ENCODE measurements at regions not wholly inside any gene's neighbourhood (a gene's known extent, or its start where the extent isn't known, plus 50 kb on each side); places are given as distances from the start of the nearest gene placed in this dataset.

GRCh38 chr3:34364335-34364734 is 565.9 kb downstream of the PDCD6IP start:
- Histone ChIP-seq H3K27me3 (ENCODE audit: insufficient read depth, poor library complexity, severe bottlenecking) (no peaks in the 10 kb centered on the region), H3K27ac (replicated peaks) (no peak overlapping the region), H3K4me3 (replicated peaks; ENCODE audit: insufficient read depth, low read length) (no peak overlapping the region)
- DNase-seq (ENCODE audit: low read depth in 1 of 2, low spot score in 1 of 2), result no peak
- TF ChIP-seq SPI1 (IDR thresholded peaks at IDR 0.05; ENCODE audit: borderline replicate concordance, low read depth) (no peak), POLR2AphosphoS5 (IDR thresholded peaks at IDR 0.05; ENCODE audit: low read depth) (no peak), GABPA (IDR thresholded peaks at IDR 0.05; ENCODE audit: low read depth) (no peak), CTCF (IDR thresholded peaks at IDR 0.05; ENCODE audit: insufficient read depth, low read length) (no peak), REST (IDR thresholded peaks at IDR 0.05; ENCODE audit: insufficient replicate concordance, low read depth) (no peak)

GRCh38 chr3:34365231-34365630 is 566.8 kb downstream of the PDCD6IP start:
- H3K27me3 ChIP-seq (ENCODE audit: insufficient read depth, poor library complexity, severe bottlenecking), result no peaks in the 10 kb centered on the region
- no peak overlapping the region for H3K4me3 ChIP-seq (replicated peaks; ENCODE audit: insufficient read depth, low read length)
- TF ChIP-seq SPI1 (IDR thresholded peaks at IDR 0.05; ENCODE audit: borderline replicate concordance, low read depth) (no peak), GABPA (IDR thresholded peaks at IDR 0.05; ENCODE audit: low read depth) (no peak), CTCF (IDR thresholded peaks at IDR 0.05; ENCODE audit: insufficient read depth, low read length) (no peak), REST (IDR thresholded peaks at IDR 0.05; ENCODE audit: insufficient replicate concordance, low read depth) (no peak), POLR2AphosphoS5 (IDR thresholded peaks at IDR 0.05; ENCODE audit: low read depth) (no peak)
- no peak for DNase-seq (ENCODE audit: low read depth in 1 of 2, low spot score in 1 of 2)
- H3K27ac ChIP-seq (replicated peaks), result no peak overlapping the region

- TF ChIP-seq POLR2AphosphoS5 (IDR thresholded peaks at IDR 0.05; ENCODE audit: low read depth) (no peak), CTCF (IDR thresholded peaks at IDR 0.05; ENCODE audit: insufficient read depth, low read length) (no peak), SPI1 (IDR thresholded peaks at IDR 0.05; ENCODE audit: borderline replicate concordance, low read depth) (no peak), REST (IDR thresholded peaks at IDR 0.05; ENCODE audit: insufficient replicate concordance, low read depth) (no peak), GABPA (IDR thresholded peaks at IDR 0.05; ENCODE audit: low read depth) (no peak)
- Histone ChIP-seq H3K27me3 (ENCODE audit: insufficient read depth, poor library complexity, severe bottlenecking) (no peaks in the 10 kb centered on the region), H3K27ac (replicated peaks) (no peak overlapping the region)
Measured at GRCh38 chr3:34365771-34366170, 567.3 kb downstream of the PDCD6IP start.

More at GRCh38 chr3:34365771-34366170, 567.3 kb downstream of the PDCD6IP start:
- no peak for DNase-seq (ENCODE audit: low read depth in 1 of 2, low spot score in 1 of 2)
- no peak overlapping the region for H3K4me3 ChIP-seq (replicated peaks; ENCODE audit: insufficient read depth, low read length)

Data from HL-60 (cell line).